Fibroblast of lung (primary cell): ENCODE measurements at regions not wholly inside any gene's neighbourhood (a gene's known extent, or its start where the extent isn't known, plus 50 kb on each side); places are given as distances from the start of the nearest gene placed in this dataset.

Experiments
- EZH2 ChIP-seq: IDR thresholded peaks from 2 replicates; pipeline ENCODE4 v1.5.1; 2012; ENCODE audit warnings: low read length, control low read depth, mild to moderate bottlenecking; ENCODE audit errors: missing control alignments
- TF ChIP-seq, protein P1 (sequence below), 2 donors: IDR thresholded peaks in 1 of 2; conservative IDR thresholded peaks in 1 of 2; 1 replicate in 1 of 2; 2 replicates in 1 of 2; pipeline ENCODE4 v1.5.1; 2011 to 2012; ENCODE audit warnings: low read length in 2 of 2, control low read depth in 1 of 2, inconsistent platforms in 1 of 2, low read depth in 1 of 2, mild to moderate bottlenecking in 1 of 2

- no peak for TF ChIP-seq EZH2
- TF ChIP-seq, protein P1, sequence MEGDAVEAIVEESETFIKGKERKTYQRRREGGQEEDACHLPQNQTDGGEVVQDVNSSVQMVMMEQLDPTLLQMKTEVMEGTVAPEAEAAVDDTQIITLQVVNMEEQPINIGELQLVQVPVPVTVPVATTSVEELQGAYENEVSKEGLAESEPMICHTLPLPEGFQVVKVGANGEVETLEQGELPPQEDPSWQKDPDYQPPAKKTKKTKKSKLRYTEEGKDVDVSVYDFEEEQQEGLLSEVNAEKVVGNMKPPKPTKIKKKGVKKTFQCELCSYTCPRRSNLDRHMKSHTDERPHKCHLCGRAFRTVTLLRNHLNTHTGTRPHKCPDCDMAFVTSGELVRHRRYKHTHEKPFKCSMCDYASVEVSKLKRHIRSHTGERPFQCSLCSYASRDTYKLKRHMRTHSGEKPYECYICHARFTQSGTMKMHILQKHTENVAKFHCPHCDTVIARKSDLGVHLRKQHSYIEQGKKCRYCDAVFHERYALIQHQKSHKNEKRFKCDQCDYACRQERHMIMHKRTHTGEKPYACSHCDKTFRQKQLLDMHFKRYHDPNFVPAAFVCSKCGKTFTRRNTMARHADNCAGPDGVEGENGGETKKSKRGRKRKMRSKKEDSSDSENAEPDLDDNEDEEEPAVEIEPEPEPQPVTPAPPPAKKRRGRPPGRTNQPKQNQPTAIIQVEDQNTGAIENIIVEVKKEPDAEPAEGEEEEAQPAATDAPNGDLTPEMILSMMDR (conservative IDR thresholded peaks at IDR 0.05 in 1 of 2, IDR thresholded peaks at IDR 0.05 in 1 of 2; ENCODE audit: low read depth in 1 of 2, low read length in 2 of 2): no peak
Measured at GRCh38 chr3:101084404-101084803, 91.2 kb upstream of the ABI3BP start.
